Chondrocyte (in vitro differentiated cells): ENCODE measurements at regions not wholly inside any gene's neighbourhood (a gene's known extent, or its start where the extent isn't known, plus 50 kb on each side); places are given as distances from the start of the nearest gene placed in this dataset.

ENCODE experiments used
- DNase-seq: peaks from one replicate; pipeline ENCODE4 v3.0.0; 2021; ENCODE audit warnings: mixed read lengths, low spot score
- H3K27ac Mint-ChIP-seq: one replicate; pipeline ENCODE4 v1.8.0; 2021; ENCODE audit warnings: mild to moderate bottlenecking, moderate library complexity, mixed read lengths; ENCODE audit not compliant: unreplicated experiment
- H3K27me3 Mint-ChIP-seq: 2 replicates; pipeline ENCODE4 v1.8.0; 2021; ENCODE audit warnings: low read depth, mixed read lengths
- H3K36me3 Mint-ChIP-seq: 2 replicates; pipeline ENCODE4 v1.8.0; 2021; ENCODE audit warnings: low read depth, mixed read lengths
- H3K4me1 Mint-ChIP-seq: 2 replicates; pipeline ENCODE4 v1.8.0; 2021; ENCODE audit warnings: low read depth, mild to moderate bottlenecking, mixed read lengths
- H3K4me3 Mint-ChIP-seq: one replicate; pipeline ENCODE4 v1.8.0; 2021; ENCODE audit warnings: mild to moderate bottlenecking, moderate library complexity, mixed read lengths; ENCODE audit not compliant: unreplicated experiment
- H3K9me3 Mint-ChIP-seq: 2 replicates; pipeline ENCODE4 v1.8.0; 2021; ENCODE audit warnings: low read depth, mixed read lengths
- CTCF ChIP-seq: fragments of 200-600 bp; sonication (generic); IDR thresholded peaks from 2 replicates; pipeline ENCODE4 v1.5.0; 2021; ENCODE audit warnings: antibody characterized with exemption, mild to moderate bottlenecking, moderate library complexity

- TF ChIP-seq CTCF: no peak
- no peak for DNase-seq
- Mint-ChIP-seq H3K9me3 (no peaks in the 10 kb centered on the region), H3K36me3 (no peaks in the 10 kb centered on the region), H3K27ac (no peak overlapping the region), H3K27me3 (no peaks in the 10 kb centered on the region), H3K4me1 (no peaks in the 10 kb centered on the region), H3K4me3 (no peak overlapping the region)
Measured at GRCh38 chr12:24366514-24366913, 417.0 kb upstream of the SOX5 start.

GRCh38 chr12:24364921-24365320 is 415.5 kb upstream of the SOX5 start:
- H3K36me3 Mint-ChIP-seq: no peaks in the 10 kb centered on the region
- H3K27me3 Mint-ChIP-seq: no peaks in the 10 kb centered on the region
- H3K4me1 Mint-ChIP-seq: peaks cover 12% of the 10 kb centered on the region
- no peak for DNase-seq
- no peak overlapping the region for H3K4me3 Mint-ChIP-seq
- H3K9me3 Mint-ChIP-seq: no peaks in the 10 kb centered on the region
- no peak for TF ChIP-seq CTCF
- no peak overlapping the region for H3K27ac Mint-ChIP-seq

- H3K4me1 Mint-ChIP-seq: peaks cover 23% of the 10 kb centered on the region
- H3K9me3 Mint-ChIP-seq: no peaks in the 10 kb centered on the region
- H3K27me3 Mint-ChIP-seq: no peaks in the 10 kb centered on the region
- H3K27ac Mint-ChIP-seq: no peak overlapping the region
- H3K36me3 Mint-ChIP-seq: no peaks in the 10 kb centered on the region
- no peak for TF ChIP-seq CTCF
- no peak for DNase-seq
- H3K4me3 Mint-ChIP-seq: no peak overlapping the region
Measured at GRCh38 chr12:24363177-24363754, 413.8 kb upstream of the SOX5 start.

GRCh38 chr12:24361877-24362580 is 412.6 kb upstream of the SOX5 start:
- no peaks in the 10 kb centered on the region for H3K9me3 Mint-ChIP-seq
- no peaks in the 10 kb centered on the region for H3K27me3 Mint-ChIP-seq

GRCh38 chr12:24360907-24361306 is 411.4 kb upstream of the SOX5 start:
- Mint-ChIP-seq H3K4me3 (no peak overlapping the region), H3K27ac (no peak overlapping the region), H3K9me3 (no peaks in the 10 kb centered on the region), H3K27me3 (no peaks in the 10 kb centered on the region), H3K4me1 (peaks cover 23% of the 10 kb centered on the region), H3K36me3 (no peaks in the 10 kb centered on the region)
- TF ChIP-seq CTCF: no peak
- DNase-seq: no peak

More at GRCh38 chr12:24361877-24362580, 412.6 kb upstream of the SOX5 start:
- Mint-ChIP-seq H3K4me3 (no peak overlapping the region), H3K4me1 (peaks cover 23% of the 10 kb centered on the region), H3K27ac (no peak overlapping the region), H3K36me3 (no peaks in the 10 kb centered on the region)
- no peak for TF ChIP-seq CTCF
- no peak for DNase-seq
